Endothelial cell (in vitro differentiated cells): ENCODE measurements at regions not wholly inside any gene's neighbourhood (a gene's known extent, or its start where the extent isn't known, plus 50 kb on each side); places are given as distances from the start of the nearest gene placed in this dataset.
A peak's percentile ranks its signal among the peaks of the same experiment; 100 is the strongest.

ENCODE experiments used
- DNase-seq: peaks from one replicate; pipeline ENCODE4 v3.0.0; 2021; ENCODE audit warnings: low spot score
- H3K27ac Mint-ChIP-seq: one replicate; pipeline ENCODE4 v1.8.0; 2021; ENCODE audit warnings: mixed read lengths, inconsistent platforms; ENCODE audit not compliant: unreplicated experiment
- H3K27me3 Mint-ChIP-seq: one replicate; pipeline ENCODE4 v1.8.0; 2021; ENCODE audit warnings: mild to moderate bottlenecking, moderate library complexity, mixed read lengths, inconsistent platforms; ENCODE audit not compliant: unreplicated experiment
- H3K36me3 Mint-ChIP-seq: one replicate; pipeline ENCODE4 v1.8.0; 2021; ENCODE audit warnings: mild to moderate bottlenecking, low read depth, mixed read lengths, inconsistent platforms; ENCODE audit not compliant: unreplicated experiment
- H3K4me1 Mint-ChIP-seq: one replicate; pipeline ENCODE4 v1.8.0; 2021; ENCODE audit warnings: mild to moderate bottlenecking, mixed read lengths, inconsistent platforms; ENCODE audit not compliant: unreplicated experiment
- H3K4me3 Mint-ChIP-seq: one replicate; pipeline ENCODE4 v1.8.0; 2021; ENCODE audit warnings: mild to moderate bottlenecking, mixed read lengths, inconsistent platforms; ENCODE audit not compliant: unreplicated experiment
- H3K9me3 Mint-ChIP-seq: one replicate; pipeline ENCODE4 v1.8.0; 2021; ENCODE audit warnings: mixed read lengths, inconsistent platforms; ENCODE audit not compliant: unreplicated experiment
- TF ChIP-seq, protein P1 (sequence below): fragments of 200-600 bp; sonication (generic); IDR thresholded peaks from one replicate; pipeline ENCODE4 v1.5.0; 2021; ENCODE audit warnings: antibody characterized with exemption; ENCODE audit not compliant: unreplicated experiment

- no peaks in the 10 kb centered on the region for H3K27me3 Mint-ChIP-seq
- TF ChIP-seq, protein P1, sequence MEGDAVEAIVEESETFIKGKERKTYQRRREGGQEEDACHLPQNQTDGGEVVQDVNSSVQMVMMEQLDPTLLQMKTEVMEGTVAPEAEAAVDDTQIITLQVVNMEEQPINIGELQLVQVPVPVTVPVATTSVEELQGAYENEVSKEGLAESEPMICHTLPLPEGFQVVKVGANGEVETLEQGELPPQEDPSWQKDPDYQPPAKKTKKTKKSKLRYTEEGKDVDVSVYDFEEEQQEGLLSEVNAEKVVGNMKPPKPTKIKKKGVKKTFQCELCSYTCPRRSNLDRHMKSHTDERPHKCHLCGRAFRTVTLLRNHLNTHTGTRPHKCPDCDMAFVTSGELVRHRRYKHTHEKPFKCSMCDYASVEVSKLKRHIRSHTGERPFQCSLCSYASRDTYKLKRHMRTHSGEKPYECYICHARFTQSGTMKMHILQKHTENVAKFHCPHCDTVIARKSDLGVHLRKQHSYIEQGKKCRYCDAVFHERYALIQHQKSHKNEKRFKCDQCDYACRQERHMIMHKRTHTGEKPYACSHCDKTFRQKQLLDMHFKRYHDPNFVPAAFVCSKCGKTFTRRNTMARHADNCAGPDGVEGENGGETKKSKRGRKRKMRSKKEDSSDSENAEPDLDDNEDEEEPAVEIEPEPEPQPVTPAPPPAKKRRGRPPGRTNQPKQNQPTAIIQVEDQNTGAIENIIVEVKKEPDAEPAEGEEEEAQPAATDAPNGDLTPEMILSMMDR: no peak
- DNase-seq: no peak
- H3K9me3 Mint-ChIP-seq: no peaks in the 10 kb centered on the region
- no peak overlapping the region for H3K4me3 Mint-ChIP-seq
- no peak overlapping the region for H3K27ac Mint-ChIP-seq
- H3K36me3 Mint-ChIP-seq: no peaks in the 10 kb centered on the region
- peaks cover 3% of the 10 kb centered on the region for H3K4me1 Mint-ChIP-seq
These were observed 280.9 kb downstream of the TENT4A start for GRCh38 chr5:6994097-6994496.

GRCh38 chr5:6995115-6995514 lies 281.9 kb downstream of the TENT4A start:
- Mint-ChIP-seq H3K36me3 (no peaks in the 10 kb centered on the region), H3K4me1 (peaks cover 3% of the 10 kb centered on the region), H3K4me3 (no peak overlapping the region), H3K27me3 (no peaks in the 10 kb centered on the region), H3K9me3 (no peaks in the 10 kb centered on the region), H3K27ac (no peak overlapping the region)
- DNase-seq: no peak
- TF ChIP-seq, protein P1: no peak

GRCh38 chr5:7000310-7000709 lies 287.1 kb downstream of the TENT4A start:
- H3K36me3 Mint-ChIP-seq: no peaks in the 10 kb centered on the region
- TF ChIP-seq, protein P1: no peak
- no peaks in the 10 kb centered on the region for H3K4me1 Mint-ChIP-seq
- H3K9me3 Mint-ChIP-seq: no peaks in the 10 kb centered on the region
- H3K27me3 Mint-ChIP-seq: no peaks in the 10 kb centered on the region
- H3K4me3 Mint-ChIP-seq: no peak overlapping the region
- no peak for DNase-seq
- H3K27ac Mint-ChIP-seq: no peak overlapping the region

DNA sequence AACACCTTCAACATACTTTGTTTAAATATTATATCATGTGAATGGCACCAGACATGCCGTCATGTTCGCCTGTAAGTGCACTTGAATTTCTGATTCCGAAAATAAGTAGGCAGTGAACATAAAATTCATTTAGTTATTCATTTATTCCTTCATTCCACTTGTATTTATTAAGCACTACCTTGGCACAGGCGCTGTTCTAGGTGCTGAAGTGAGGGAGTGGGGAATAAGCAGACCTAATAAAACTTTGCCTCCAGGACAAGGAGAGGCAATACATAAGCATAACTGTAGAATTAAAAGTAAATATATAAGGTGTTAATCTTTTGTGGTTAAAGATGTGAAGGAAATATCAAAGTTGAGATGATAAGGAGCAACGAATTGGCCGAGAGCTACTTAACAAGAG lies 297.4 kb downstream of the TENT4A start:
- H3K9me3 Mint-ChIP-seq: no peaks in the 10 kb centered on the region
- no peaks in the 10 kb centered on the region for H3K36me3 Mint-ChIP-seq
- peak; percentile 16 for DNase-seq
- peaks cover 1% of the 10 kb centered on the region for H3K27me3 Mint-ChIP-seq
- TF ChIP-seq, protein P1: no peak
- H3K4me3 Mint-ChIP-seq: no peak overlapping the region
- no peaks in the 10 kb centered on the region for H3K4me1 Mint-ChIP-seq
- no peak overlapping the region for H3K27ac Mint-ChIP-seq

- H3K27me3 Mint-ChIP-seq: peaks cover 1% of the 10 kb centered on the region
- H3K4me1 Mint-ChIP-seq: no peaks in the 10 kb centered on the region
- no peak overlapping the region for H3K27ac Mint-ChIP-seq
- H3K36me3 Mint-ChIP-seq: no peaks in the 10 kb centered on the region
- H3K4me3 Mint-ChIP-seq: no peak overlapping the region
- no peak for DNase-seq
- TF ChIP-seq, protein P1: no peak
- H3K9me3 Mint-ChIP-seq: no peaks in the 10 kb centered on the region
These were observed 298.8 kb downstream of the TENT4A start for GRCh38 chr5:7012057-7012456.
